22Rv1 (cell line): ENCODE measurements at regions not wholly inside any gene's neighbourhood (a gene's known extent, or its start where the extent isn't known, plus 50 kb on each side); places are given as distances from the start of the nearest gene placed in this dataset.

ENCODE experiments used
- CTCF ChIP-seq: fragments of 450-650 bp; IDR thresholded peaks from 2 replicates; pipeline ENCODE4 v1.5.1; 2017; ENCODE audit warnings: mild to moderate bottlenecking
- ZFX ChIP-seq: fragments of 450-650 bp; IDR thresholded peaks from 2 replicates; pipeline ENCODE4 v1.6.1; 2017; ENCODE audit warnings: antibody characterized with exemption, borderline replicate concordance

DNA sequence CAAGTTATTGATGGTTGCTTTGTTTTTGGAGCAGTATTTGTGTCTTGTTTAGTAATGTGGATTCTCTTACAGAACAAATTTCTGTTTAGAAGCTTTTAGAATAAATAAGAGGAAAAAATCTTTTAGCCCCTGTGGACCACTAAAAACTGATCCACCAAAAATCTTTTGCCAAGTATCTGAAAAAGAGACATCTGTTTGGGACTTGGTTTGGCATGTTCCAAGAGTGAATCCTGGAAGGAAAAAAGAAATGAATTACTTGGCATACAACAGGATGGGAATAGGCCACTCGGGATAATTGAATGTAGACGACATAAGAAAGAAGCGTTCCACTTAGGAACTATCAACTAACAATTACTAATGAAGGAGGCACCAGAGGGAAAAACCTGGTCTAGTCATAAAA, 1350.1 kb upstream of the C9orf72 start:
- TF ChIP-seq CTCF (no peak), ZFX (no peak)
